ENCODE measurements at regions not wholly inside any gene's neighbourhood (a gene's known extent, or its start where the extent isn't known, plus 50 kb on each side); places are given as distances from the start of the nearest gene placed in this dataset.

GRCh38 chr2:168371273-168372019 is 84.6 kb upstream of the CERS6 start:
- in situ Hi-C loops (cut with MboI; ENCODE audit: low sequenced_read_pairs) = no loop called here

GRCh38 chr2:168373468-168373867 is 82.6 kb upstream of the CERS6 start:
- in situ Hi-C loops (cut with MboI; ENCODE audit: low sequenced_read_pairs) = no loop called here

DNA sequence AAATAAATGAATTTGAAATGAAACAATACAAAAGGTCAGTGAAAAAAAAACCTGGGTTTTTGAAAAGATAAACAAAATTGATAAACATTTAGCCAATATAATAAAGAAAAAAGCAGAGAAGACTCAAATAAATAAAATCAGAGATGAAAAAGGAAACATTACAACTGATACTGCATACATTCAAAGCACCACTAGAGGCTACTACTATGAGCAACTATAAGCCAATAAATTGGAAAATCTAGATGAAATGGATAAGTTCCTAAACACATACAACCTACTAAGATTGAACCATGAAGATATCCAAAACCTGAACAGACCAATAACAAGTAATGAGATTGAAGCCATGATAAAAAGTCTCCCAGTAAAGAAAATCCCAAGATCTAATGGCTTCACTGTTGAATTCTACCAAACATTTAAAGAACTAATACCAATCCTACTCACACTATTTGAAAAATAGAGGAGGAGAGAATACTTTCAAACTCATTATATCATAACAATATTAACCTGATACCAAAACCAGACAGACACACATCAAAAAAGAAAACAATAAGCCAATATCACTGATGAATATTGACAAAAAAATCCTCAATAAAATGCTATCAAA is 80.8 kb upstream of the CERS6 start:
- in situ Hi-C loops (cut with MboI; ENCODE audit: low sequenced_read_pairs) = no loop called here

DNA sequence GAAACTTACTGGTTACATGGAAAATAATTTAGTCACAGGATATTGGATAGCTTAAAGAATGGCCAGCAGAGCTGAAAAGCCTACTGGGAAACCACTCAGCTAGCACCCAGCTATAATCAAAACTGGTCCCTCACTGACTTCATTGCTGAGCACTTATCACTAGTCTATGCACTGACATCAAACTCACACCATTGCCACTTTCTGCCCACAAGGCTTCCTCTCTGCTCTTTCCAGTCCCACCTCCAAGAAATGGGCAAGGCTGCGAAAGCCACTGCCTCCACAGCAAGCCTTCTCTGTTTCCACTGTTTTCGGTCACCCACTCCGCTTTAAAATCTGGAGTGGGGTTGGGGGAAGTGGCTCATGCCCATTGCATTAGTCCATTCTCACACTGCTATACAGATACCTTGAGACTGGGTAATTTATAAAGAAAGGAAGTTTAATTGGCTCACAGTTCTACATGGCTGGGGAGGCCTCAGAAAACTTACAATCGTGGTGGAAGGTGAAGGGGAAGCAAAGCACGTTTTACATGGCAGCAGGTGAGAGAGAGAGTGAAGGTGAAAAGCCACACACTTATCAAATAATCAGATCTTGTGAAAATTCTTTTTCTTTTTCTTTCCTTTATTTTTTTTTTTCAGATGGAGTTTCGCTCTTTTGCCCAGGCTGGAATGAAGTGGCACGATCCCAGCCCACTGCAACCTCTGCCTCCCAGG is 77.0 kb upstream of the CERS6 start:
- in situ Hi-C loops (cut with MboI; ENCODE audit: low sequenced_read_pairs) = no loop called here

DNA sequence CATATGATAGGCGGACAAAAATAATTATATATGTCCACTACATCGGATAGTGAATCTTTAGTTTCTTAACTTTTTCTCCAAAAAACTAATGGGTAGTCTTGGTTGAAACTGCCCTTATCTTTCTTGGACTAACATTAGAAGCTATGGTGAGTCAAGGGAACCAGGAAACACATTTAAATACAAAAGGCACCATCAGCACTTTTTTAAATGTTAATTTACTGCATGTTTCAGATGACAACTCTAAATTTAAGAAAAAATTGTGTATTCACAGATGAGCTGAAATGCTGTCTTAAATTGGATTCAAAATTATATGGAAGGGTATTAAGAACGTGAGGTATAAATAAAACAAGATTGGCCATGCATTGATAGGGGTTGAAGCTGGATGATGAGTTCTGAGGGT is 75.6 kb upstream of the CERS6 start:
- in situ Hi-C loops (cut with MboI; ENCODE audit: low sequenced_read_pairs) = no loop called here

DNA sequence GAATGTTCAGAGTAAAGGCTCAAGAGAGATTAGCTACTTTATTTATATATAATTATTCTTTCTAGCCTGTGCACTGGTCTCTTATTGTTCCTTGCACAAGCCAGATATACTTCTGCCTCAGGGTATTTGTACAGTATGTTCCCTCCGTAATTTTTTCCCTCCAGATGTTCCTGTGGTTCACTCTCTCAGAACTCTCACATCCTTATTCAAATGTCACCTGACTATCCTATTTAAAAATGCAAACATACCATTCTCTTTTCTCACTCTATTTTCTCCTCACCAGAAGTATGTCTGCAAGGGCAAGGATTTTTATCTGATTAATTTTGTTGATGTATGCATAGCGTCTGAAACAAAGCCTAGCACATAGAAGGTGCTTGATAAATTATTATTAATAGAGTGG is 64.0 kb upstream of the CERS6 start:
- in situ Hi-C loops (cut with MboI; ENCODE audit: low sequenced_read_pairs) = no loop called here

DNA sequence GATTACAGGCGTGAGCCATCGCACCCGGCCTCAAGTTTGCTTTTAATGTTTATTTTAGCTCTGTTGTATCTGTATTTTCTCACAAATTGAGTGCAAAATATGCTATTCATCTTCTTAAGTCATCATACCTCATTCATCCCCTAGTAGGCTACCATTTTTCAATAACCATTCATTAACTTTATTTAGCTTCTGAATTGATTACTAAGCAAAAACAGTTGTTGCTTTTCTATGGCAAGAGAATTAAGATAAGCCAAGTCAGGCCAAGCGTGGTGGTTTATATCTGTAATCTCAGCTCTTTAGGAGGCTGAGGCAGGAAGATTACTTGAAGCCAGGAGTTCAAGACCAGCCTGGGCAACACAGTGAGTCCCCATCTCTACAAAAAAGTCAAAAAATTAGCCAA is 63.3 kb upstream of the CERS6 start:
- in situ Hi-C loops (cut with MboI; ENCODE audit: low sequenced_read_pairs) = no loop called here

GRCh38 chr2:168394262-168394661 is 61.8 kb upstream of the CERS6 start:
- in situ Hi-C loops (cut with MboI; ENCODE audit: low sequenced_read_pairs) = no loop called here

DNA sequence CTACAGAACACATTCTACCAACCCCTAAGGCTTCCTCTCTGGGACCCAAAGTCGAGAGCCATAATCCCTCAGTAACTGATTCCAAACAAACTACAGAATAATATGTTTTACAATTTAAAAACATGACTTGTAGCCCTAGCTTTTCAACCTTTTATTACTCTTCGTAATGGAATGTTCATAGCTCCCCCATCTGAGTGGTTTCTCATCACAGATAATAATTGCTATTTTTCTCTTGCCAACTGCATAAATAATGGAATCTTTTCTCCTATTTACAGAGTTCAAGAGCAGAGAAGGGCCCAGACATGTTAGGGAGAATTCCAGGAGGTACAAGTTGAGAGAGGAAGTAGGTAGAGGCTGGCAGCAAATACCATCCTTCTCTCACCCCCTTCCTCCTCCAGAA is 59.9 kb upstream of the CERS6 start:
- in situ Hi-C loops (cut with MboI; ENCODE audit: low sequenced_read_pairs) = no loop called here

DNA sequence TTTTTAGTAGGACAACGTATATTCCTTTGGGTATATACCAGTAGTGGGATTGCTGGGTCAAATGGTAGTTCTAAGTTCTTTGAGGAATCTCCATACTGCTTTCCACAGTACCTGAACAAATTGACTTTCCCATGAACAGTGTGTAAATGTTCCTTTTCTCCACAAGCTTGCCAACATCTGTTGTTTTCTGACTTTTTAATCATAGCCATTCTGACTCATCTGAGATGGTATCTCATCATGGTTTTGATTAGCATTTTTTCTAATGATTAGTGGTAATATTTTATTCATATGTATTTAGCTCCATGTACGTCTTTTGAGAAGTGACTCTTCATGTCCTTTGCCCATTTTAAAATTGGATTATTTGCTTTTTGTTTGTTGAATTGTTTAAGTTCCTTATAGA is 58.4 kb upstream of the CERS6 start:
- in situ Hi-C loops (cut with MboI; ENCODE audit: low sequenced_read_pairs) = no loop called here

- in situ Hi-C loops (cut with MboI; ENCODE audit: low sequenced_read_pairs) = no loop called here
Measured at GRCh38 chr2:168401048-168401556, 55.0 kb upstream of the CERS6 start.

GRCh38 chr2:168401771-168402170 is 54.3 kb upstream of the CERS6 start:
- in situ Hi-C loops (cut with MboI; ENCODE audit: low sequenced_read_pairs) = no loop called here

DNA sequence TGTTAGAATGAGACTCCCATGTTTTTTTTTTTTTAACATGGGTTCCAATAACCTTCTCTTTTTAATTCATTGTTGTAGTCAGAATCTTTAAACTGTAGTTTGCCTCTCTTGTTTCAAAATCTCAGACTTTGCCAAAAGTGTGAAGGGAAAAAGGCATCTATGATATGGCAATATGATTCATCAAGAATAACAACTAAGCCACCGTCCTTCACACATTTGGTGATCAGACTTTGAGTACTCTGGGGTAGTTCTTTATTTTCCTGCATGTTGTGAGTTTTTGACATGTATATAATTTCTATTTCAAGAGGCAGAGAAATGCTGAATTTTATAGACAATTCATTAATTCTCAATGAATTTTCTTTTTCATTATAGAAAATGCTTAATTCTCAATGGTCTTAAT is 53.5 kb upstream of the CERS6 start:
- in situ Hi-C loops (cut with MboI; ENCODE audit: low sequenced_read_pairs) = no loop called here

- in situ Hi-C loops (cut with MboI; ENCODE audit: low sequenced_read_pairs) = no loop called here
Measured at GRCh38 chr2:168403736-168404135, 52.3 kb upstream of the CERS6 start.

- in situ Hi-C loops (cut with MboI; ENCODE audit: low sequenced_read_pairs) = no loop called here
Measured at GRCh38 chr2:168404764-168405163, 51.3 kb upstream of the CERS6 start.

Data from HL-60/S4 treated with retinoic acid at 250 ng/mL for 4 days and 3 days (cell line).